ENCODE measurements at regions not wholly inside any gene's neighbourhood (a gene's known extent, or its start where the extent isn't known, plus 50 kb on each side); places are given as distances from the start of the nearest gene placed in this dataset.

- DNase-seq = no peak
These were observed 1009.4 kb upstream of the GOT2 start for GRCh38 chr16:59743504-59743903.

- DNase-seq = no peak
These were observed 1006.7 kb upstream of the GOT2 start for GRCh38 chr16:59740858-59741257.

GRCh38 chr16:59737274-59737673 lies 1003.2 kb upstream of the GOT2 start:
- DNase-seq = no peak

DNA sequence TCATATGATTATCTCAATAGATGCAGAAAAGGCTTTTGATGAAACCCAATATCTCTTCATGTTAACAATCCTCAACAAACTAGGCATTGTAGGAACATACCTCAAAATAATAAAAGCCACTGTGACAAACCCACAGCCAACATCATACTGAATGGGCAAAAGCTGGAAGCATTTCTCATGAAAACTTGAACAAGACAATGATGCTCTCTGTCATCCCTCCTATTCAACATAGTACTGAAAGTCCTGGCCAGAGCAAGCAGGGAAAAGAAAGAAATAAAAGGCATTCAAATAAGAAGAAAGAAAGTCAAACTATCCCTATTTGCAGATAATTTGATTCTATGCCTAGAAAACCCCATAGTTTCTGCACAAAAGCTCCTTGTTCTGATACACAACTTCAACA lies 999.2 kb upstream of the GOT2 start:
- peak in 2 of 56 donors; percentile 1 to 14 for DNase-seq

GRCh38 chr16:59729613-59730012 lies 995.5 kb upstream of the GOT2 start:
- no peak for DNase-seq

DNA sequence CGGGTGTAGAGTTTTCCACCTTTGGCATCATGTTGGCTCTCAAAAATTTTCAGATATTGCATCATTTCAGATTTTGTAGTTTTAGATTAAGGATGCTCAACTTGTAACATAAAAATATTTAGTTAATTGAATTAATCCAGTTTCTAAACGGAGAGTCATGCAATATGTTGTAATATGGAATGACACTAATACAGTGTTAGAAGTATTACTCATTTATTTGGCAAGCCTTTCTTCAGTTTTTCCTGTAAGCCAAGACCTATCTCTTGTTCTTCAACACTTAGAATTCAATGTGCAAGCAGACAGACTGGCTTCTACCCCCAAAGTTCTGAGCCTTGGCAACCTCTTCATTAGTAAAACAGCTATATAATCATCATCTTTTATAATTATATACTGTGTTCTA lies 985.0 kb upstream of the GOT2 start:
- no peak for DNase-seq

- no peak for DNase-seq
These were observed 973.5 kb upstream of the GOT2 start for GRCh38 chr16:59707436-59708226.

GRCh38 chr16:59701963-59702930 lies 968.1 kb upstream of the GOT2 start:
- no peak for DNase-seq

DNA sequence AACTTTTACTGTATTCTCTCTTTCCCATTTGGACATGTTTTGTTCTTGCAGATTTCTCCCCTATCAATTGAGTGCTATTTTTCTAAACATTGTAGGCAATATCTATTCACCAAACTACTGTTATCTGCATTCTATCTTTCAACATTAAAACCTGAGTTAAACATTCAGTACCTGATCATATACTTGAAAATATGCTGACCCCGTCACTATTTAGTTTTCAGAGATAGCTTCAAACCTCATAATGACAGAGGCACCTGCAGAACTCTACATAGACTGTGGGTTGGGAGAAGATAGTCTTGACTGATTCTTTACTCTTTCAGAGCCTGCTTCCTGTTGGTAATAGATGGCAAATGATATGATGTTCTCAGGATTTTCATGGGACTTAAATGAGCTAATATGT lies 965.7 kb upstream of the GOT2 start:
- DNase-seq = no peak

DNA sequence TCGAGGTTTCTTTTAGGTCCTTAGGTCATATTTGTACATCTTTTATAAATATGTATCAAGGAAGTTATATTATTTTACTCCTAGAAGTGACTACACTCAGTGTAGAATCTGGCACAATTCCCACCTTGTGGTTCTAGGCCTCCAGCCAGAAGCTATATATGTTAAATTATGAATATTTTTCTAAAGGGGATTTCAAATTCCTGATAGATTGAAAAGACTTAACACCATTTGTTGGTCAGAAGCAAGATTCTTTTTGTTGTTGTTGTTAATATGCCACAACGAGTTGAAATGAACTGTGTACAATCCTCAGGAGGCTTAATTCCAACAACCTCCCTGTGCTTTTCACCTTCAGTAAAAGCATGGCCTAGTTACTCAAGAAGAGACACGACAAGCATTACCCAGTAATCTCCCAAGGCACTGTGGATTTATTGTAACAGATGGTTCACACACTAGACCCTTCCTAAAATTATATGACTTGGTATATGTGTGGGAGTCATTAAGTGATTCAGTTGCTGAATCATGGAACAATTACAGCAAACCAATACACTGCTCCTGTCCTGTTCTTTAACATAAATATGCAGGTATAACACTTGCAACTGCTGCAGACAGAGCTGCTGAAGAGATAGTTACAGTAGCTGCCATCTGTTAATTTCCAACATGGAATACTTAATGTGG lies 964.4 kb upstream of the GOT2 start:
- no peak for DNase-seq

GRCh38 chr16:59697761-59698160 lies 963.6 kb upstream of the GOT2 start:
- DNase-seq = no peak

- DNase-seq = no peak
These were observed 963.1 kb upstream of the GOT2 start for GRCh38 chr16:59697236-59697635.

GRCh38 chr16:59696495-59696894 lies 962.4 kb upstream of the GOT2 start:
- DNase-seq = no peak

DNA sequence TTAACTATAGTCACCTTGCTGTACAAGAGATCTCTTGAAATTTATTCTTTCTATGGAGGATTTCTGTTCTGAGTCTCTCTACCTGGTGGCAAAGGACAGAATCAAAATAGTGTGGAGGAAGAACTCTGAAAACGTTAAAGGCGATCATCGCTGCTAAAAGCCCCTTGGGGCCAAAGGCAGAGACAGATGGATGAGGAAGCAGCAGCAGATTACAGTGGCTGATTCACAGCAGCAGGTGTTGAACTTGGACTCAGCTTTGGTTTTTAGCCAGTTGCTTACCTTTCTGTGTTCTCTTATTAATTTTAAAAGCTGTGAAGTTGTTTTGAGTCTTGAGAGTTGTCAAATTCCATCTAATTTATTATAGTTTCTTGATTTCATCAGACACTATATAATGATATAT lies 956.1 kb upstream of the GOT2 start:
- no peak for DNase-seq

- DNase-seq = no peak
These were observed 953.9 kb upstream of the GOT2 start for GRCh38 chr16:59688006-59688405.

DNA sequence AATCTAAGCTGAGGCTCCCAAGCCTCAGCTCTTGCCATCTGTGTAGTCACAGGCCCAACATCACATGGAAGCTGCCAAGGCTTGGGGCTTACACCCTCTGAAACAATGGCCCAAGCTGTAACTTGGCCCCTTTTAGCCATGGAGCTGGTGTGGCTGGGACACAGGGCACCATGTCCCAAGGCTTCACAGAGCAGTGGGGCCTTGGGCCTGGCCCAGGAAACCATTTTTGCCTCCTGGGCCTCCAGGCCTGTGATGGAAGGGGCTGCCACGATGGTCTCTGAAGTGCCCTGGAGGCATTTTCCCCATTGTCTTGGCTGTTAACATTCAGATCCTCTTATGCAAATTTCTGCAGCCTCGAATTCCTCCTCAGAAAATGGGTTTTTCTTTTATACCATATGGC lies 952.3 kb upstream of the GOT2 start:
- DNase-seq = no peak

DNA sequence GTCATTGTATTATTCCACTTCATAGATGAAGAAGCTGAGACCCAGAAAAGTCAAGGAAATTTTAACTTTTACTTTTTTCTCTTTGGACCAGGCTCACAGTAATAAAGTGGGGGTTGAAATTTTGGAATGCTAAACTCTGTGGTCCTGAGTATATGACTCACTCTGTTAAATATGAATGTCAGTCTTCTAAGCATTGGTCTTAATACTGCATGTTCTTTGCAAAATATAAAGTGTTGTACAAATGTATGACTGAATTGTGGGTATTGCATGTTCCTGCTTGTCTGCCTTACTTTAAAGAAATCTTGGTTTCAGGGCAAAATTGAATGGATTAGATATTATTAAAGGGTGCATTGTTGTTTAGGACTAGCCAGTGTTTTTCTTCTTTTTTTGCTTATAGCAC lies 950.8 kb upstream of the GOT2 start:
- no peak for DNase-seq

DNA sequence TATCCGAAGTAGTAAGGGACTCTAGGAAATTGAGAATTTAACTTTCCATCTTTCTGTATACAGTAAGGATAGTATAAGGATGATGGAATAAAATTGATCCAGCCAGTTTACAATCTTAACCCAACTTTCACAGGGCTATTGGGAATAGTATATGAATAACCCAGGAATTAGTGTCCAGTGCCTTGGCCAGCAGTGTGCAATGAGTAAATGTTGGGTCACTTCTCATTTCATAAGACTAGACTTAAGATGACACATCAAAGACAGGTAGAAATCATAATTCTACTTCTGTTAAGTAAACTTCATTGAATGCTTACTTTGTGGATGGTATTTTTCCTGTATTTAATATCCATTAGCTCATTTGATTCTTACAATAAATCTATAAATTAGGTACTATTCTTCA lies 949.6 kb upstream of the GOT2 start:
- no peak for DNase-seq

GRCh38 chr16:59665618-59666220 lies 931.6 kb upstream of the GOT2 start:
- DNase-seq = no peak

- DNase-seq = no peak
These were observed 924.5 kb upstream of the GOT2 start for GRCh38 chr16:59658572-59658971.

DNA sequence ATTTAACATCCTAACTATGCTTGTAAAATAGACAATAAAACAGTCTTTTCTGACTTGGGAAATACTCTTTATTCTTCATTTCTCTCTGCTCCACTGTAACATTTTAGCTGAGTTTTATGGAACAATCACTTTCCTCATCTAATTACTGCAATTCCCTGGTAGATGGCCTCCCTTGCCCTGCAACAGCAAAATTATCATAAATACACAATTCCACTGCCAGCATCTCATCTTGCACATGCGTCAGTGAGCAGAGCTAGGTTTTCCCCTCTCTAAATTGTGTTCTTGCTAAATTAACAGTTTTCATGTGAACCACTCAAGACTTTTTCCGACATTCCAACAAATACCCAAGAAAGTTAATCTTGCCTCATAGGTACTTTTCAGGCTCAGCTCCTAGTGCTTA lies 920.9 kb upstream of the GOT2 start:
- DNase-seq = no peak

DNA sequence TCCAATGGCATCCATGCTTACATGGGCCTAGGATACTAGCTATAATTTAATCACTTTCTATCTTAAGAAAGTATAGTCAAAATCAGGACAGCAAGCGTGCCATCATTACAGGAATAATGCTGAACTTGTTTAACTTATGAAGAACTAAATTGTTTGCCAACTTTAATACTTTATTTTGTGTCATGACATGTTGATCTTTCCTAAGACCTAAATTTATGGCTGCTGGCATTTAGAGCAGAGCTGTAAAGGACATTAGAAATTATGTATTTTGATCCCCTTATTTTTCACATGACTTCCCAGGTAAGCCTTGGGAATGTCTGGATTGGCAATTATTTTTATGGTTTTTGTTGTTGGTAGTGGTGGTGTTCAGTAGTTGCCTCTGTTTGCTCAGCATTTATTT lies 920.3 kb upstream of the GOT2 start:
- no peak for DNase-seq
